Stimulated activated naive CD8-positive, alpha-beta T cell treated with anti-CD3 and anti-CD28 coated beads, Interleukin-15, amount 100 ng/mL, for 72 hours (primary cell): ENCODE measurements at regions not wholly inside any gene's neighbourhood (a gene's known extent, or its start where the extent isn't known, plus 50 kb on each side); places are given as distances from the start of the nearest gene placed in this dataset.
A peak's percentile ranks its signal among the peaks of the same experiment; 100 is the strongest.

Source experiments
- ATAC-seq: fragments of 150-1000 bp; cut with Tn5 transposase; 2 replicates; pipeline ENCODE4 v1.10.0; 2021; ENCODE audit warnings: mild to moderate bottlenecking, moderate library complexity
- DNase-seq, 2 donors: peaks; one replicate each; pipeline ENCODE4 v3.0.0; 2021 to 2022
- H3K27ac Mint-ChIP-seq, 2 donors: one replicate each; pipeline ENCODE4 v1.8.0; 2022; ENCODE audit warnings: mild to moderate bottlenecking in 2 of 2, mixed read lengths in 2 of 2, moderate library complexity in 2 of 2
- H3K27me3 Mint-ChIP-seq: one replicate; pipeline ENCODE4 v1.8.0; 2022; ENCODE audit warnings: mixed read lengths
- H3K4me1 Mint-ChIP-seq: one replicate; pipeline ENCODE4 v1.8.0; 2022; ENCODE audit warnings: mild to moderate bottlenecking, mixed read lengths
- H3K4me3 Mint-ChIP-seq, 2 donors: one replicate each; pipeline ENCODE4 v1.8.0; 2022; ENCODE audit warnings: mild to moderate bottlenecking in 2 of 2, mixed read lengths in 2 of 2, moderate library complexity in 1 of 2
- H3K9me3 Mint-ChIP-seq, 2 donors: one replicate each; pipeline ENCODE4 v1.8.0; 2022; ENCODE audit warnings: mixed read lengths in 2 of 2

GRCh38 chr21:14857529-14857928, 207.3 kb downstream of the NRIP1 start:
- DNase-seq (no peak), ATAC-seq (no peak)
- Mint-ChIP-seq H3K27me3 (no peaks in the 10 kb centered on the region), H3K27ac (no peak overlapping the region), H3K4me3 (no peak overlapping the region), H3K9me3 (peaks cover 5 to 22% of the 10 kb centered on the region in 2 donors), H3K4me1 (peaks cover 5% of the 10 kb centered on the region)

- Mint-ChIP-seq H3K4me3 (no peak overlapping the region), H3K9me3 (peaks cover 10 to 15% of the 10 kb centered on the region in 2 donors), H3K4me1 (no peaks in the 10 kb centered on the region), H3K27me3 (no peaks in the 10 kb centered on the region), H3K27ac (no peak overlapping the region)
- no peak for DNase-seq
- ATAC-seq = no peak
These were observed 214.4 kb downstream of the NRIP1 start for GRCh38 chr21:14850394-14850793.

- H3K4me3 Mint-ChIP-seq = no peak overlapping the region
- no peak for DNase-seq
- H3K4me1 Mint-ChIP-seq = no peaks in the 10 kb centered on the region
- no peak overlapping the region for H3K27ac Mint-ChIP-seq
- H3K9me3 Mint-ChIP-seq = peaks cover 6 to 23% of the 10 kb centered on the region in 2 donors
- ATAC-seq = no peak
- no peaks in the 10 kb centered on the region for H3K27me3 Mint-ChIP-seq
These were observed 218.2 kb downstream of the NRIP1 start for GRCh38 chr21:14846621-14847020.

GRCh38 chr21:14844001-14844400, 220.8 kb downstream of the NRIP1 start:
- Mint-ChIP-seq H3K27me3 (no peaks in the 10 kb centered on the region), H3K4me3 (no peak overlapping the region), H3K27ac (no peak overlapping the region), H3K9me3 (peaks cover 6 to 23% of the 10 kb centered on the region in 2 donors), H3K4me1 (no peaks in the 10 kb centered on the region)
- no peak for ATAC-seq
- DNase-seq = no peak

GRCh38 chr21:14842601-14843000, 222.2 kb downstream of the NRIP1 start:
- H3K4me1 Mint-ChIP-seq = no peaks in the 10 kb centered on the region
- no peak overlapping the region for H3K27ac Mint-ChIP-seq
- peaks cover 6 to 23% of the 10 kb centered on the region in 2 donors for H3K9me3 Mint-ChIP-seq
- ATAC-seq (no peak), DNase-seq (no peak)
- no peaks in the 10 kb centered on the region for H3K27me3 Mint-ChIP-seq
- no peak overlapping the region for H3K4me3 Mint-ChIP-seq

GRCh38 chr21:14841511-14842472, 223.0 kb downstream of the NRIP1 start:
- Mint-ChIP-seq H3K4me1 (peaks cover 8% of the 10 kb centered on the region), H3K4me3 (no peak overlapping the region), H3K27ac (peak overlapping the region in 1 of 2 donors; percentile 59), H3K27me3 (no peaks in the 10 kb centered on the region), H3K9me3 (peaks cover 4 to 21% of the 10 kb centered on the region in 2 donors)
- DNase-seq (no peak), ATAC-seq (no peak)

- peaks cover 0 to 9% of the 10 kb centered on the region in 2 donors for H3K9me3 Mint-ChIP-seq
- DNase-seq (no peak), ATAC-seq (no peak)
- H3K4me1 Mint-ChIP-seq = peaks cover 10% of the 10 kb centered on the region
- H3K27ac Mint-ChIP-seq = no peak overlapping the region
- no peaks in the 10 kb centered on the region for H3K27me3 Mint-ChIP-seq
- no peak overlapping the region for H3K4me3 Mint-ChIP-seq
These were observed 226.4 kb downstream of the NRIP1 start for GRCh38 chr21:14838400-14838799.

GRCh38 chr21:14836950-14837349, 227.8 kb downstream of the NRIP1 start:
- DNase-seq = no peak
- H3K27ac Mint-ChIP-seq = no peak overlapping the region
- H3K4me1 Mint-ChIP-seq = peaks cover 10% of the 10 kb centered on the region
- peaks cover 0 to 2% of the 10 kb centered on the region in 2 donors for H3K9me3 Mint-ChIP-seq
- ATAC-seq = peak; percentile 83
- no peak overlapping the region for H3K4me3 Mint-ChIP-seq
- H3K27me3 Mint-ChIP-seq = no peaks in the 10 kb centered on the region

- ATAC-seq = no peak
- DNase-seq = no peak
These were observed 231.0 kb downstream of the NRIP1 start for GRCh38 chr21:14833666-14834351.

GRCh38 chr21:14833241-14833640, 231.6 kb downstream of the NRIP1 start:
- ATAC-seq (no peak), DNase-seq (no peak)
- Mint-ChIP-seq H3K27me3 (no peaks in the 10 kb centered on the region), H3K9me3 (peaks cover 0 to 4% of the 10 kb centered on the region in 2 donors), H3K4me3 (no peak overlapping the region), H3K4me1 (peaks cover 18% of the 10 kb centered on the region), H3K27ac (no peak overlapping the region)

More at GRCh38 chr21:14833666-14834351, 231.0 kb downstream of the NRIP1 start:
- Mint-ChIP-seq H3K4me1 (peaks cover 18% of the 10 kb centered on the region), H3K27me3 (no peaks in the 10 kb centered on the region), H3K27ac (no peak overlapping the region), H3K4me3 (no peak overlapping the region), H3K9me3 (peaks cover 0 to 4% of the 10 kb centered on the region in 2 donors)

- H3K4me1 Mint-ChIP-seq = peaks cover 24% of the 10 kb centered on the region
- no peaks in the 10 kb centered on the region for H3K27me3 Mint-ChIP-seq
- no peak for ATAC-seq
- no peak overlapping the region for H3K27ac Mint-ChIP-seq
- no peak overlapping the region for H3K4me3 Mint-ChIP-seq
- peaks cover 0 to 4% of the 10 kb centered on the region in 2 donors for H3K9me3 Mint-ChIP-seq
- DNase-seq = no peak
These were observed 234.5 kb downstream of the NRIP1 start for GRCh38 chr21:14830307-14830706.

GRCh38 chr21:14829685-14830084, 235.1 kb downstream of the NRIP1 start:
- DNase-seq (no peak), ATAC-seq (no peak)
- no peak overlapping the region for H3K27ac Mint-ChIP-seq
- peaks cover 24% of the 10 kb centered on the region for H3K4me1 Mint-ChIP-seq
- H3K27me3 Mint-ChIP-seq = no peaks in the 10 kb centered on the region
- H3K9me3 Mint-ChIP-seq = peaks cover 0 to 4% of the 10 kb centered on the region in 2 donors
- H3K4me3 Mint-ChIP-seq = no peak overlapping the region

- H3K4me3 Mint-ChIP-seq = no peak overlapping the region
- no peak for ATAC-seq
- peaks cover 0 to 4% of the 10 kb centered on the region in 2 donors for H3K9me3 Mint-ChIP-seq
- H3K4me1 Mint-ChIP-seq = peaks cover 24% of the 10 kb centered on the region
- no peak overlapping the region for H3K27ac Mint-ChIP-seq
- no peak for DNase-seq
- H3K27me3 Mint-ChIP-seq = no peaks in the 10 kb centered on the region
These were observed 237.3 kb downstream of the NRIP1 start for GRCh38 chr21:14827468-14827867.

- peak overlapping the region in 1 of 2 donors; percentile 13 for H3K27ac Mint-ChIP-seq
These were observed 238.2 kb downstream of the NRIP1 start for GRCh38 chr21:14826630-14827029.

GRCh38 chr21:14825514-14825974, 239.3 kb downstream of the NRIP1 start:
- H3K27me3 Mint-ChIP-seq = no peaks in the 10 kb centered on the region
- H3K9me3 Mint-ChIP-seq = peaks cover 0 to 4% of the 10 kb centered on the region in 2 donors
- DNase-seq (peak; percentile 9 to 12), ATAC-seq (peak; percentile 90)
- peak overlapping the region in 1 of 2 donors; percentile 18 for H3K4me3 Mint-ChIP-seq
- peak overlapping the region in 1 of 2 donors; percentile 27 for H3K27ac Mint-ChIP-seq
- H3K4me1 Mint-ChIP-seq = peaks cover 24% of the 10 kb centered on the region

More at GRCh38 chr21:14826630-14827029, 238.2 kb downstream of the NRIP1 start:
- no peak for DNase-seq
- Mint-ChIP-seq H3K27me3 (no peaks in the 10 kb centered on the region), H3K4me3 (peak overlapping the region in 1 of 2 donors; percentile 6), H3K9me3 (peaks cover 0 to 4% of the 10 kb centered on the region in 2 donors), H3K4me1 (peaks cover 24% of the 10 kb centered on the region)
- no peak for ATAC-seq

GRCh38 chr21:14824126-14824525, 240.7 kb downstream of the NRIP1 start:
- Mint-ChIP-seq H3K9me3 (no peaks in the 10 kb centered on the region), H3K4me3 (no peak overlapping the region), H3K27ac (no peak overlapping the region)

More at GRCh38 chr21:14824126-14824525, 240.7 kb downstream of the NRIP1 start:
- DNase-seq (no peak), ATAC-seq (no peak)
- H3K27me3 Mint-ChIP-seq = no peaks in the 10 kb centered on the region
- H3K4me1 Mint-ChIP-seq = peaks cover 19% of the 10 kb centered on the region
